ENCODE measurements at regions not wholly inside any gene's neighbourhood (a gene's known extent, or its start where the extent isn't known, plus 50 kb on each side); places are given as distances from the start of the nearest gene placed in this dataset.

DNA sequence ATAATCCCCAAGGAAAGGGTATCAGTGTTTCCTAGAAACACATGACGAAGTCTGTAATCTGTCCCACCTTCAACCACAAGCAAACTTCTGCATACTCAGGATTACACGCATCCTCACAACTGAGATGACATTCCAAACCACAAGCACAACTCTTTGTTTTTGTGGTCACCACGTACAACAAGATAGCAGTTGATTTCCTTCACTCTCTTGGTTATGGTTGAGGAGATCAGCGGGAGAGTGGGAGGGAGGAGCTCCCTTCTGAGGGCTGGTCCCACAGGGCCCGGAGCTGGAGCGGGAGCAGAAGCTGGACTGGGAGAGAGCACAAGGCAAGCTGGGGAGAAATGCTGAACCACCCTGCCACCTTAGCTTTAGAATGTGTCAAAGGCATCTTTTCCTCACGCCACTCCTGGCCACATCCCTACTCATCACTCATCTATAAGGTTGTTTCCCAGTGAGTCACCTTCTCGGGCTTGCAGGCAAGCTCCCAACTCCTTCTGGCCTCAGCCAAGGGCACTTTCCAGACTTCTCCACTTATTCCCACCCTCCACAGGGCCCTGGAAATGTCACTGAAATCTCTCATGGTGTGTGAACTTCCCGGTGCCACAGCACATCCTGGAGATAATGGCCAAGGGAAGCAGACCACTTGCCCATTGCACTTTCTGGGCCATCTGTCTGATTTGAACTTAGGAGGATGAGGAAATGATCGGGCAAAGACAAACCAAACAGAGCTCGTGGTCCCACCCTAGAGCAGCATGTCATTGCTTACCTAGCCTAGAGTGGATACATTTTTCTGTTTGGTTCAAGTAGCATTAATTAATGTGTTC lies 98.9 kb upstream of the LGALSL start:
- Histone ChIP-seq H3K4me2 (no peak overlapping the region), H4K20me1 (replicated peaks; ENCODE audit: insufficient read depth) (no peaks in the 10 kb centered on the region)
- H3K27ac Mint-ChIP-seq: no peak overlapping the region

DNA sequence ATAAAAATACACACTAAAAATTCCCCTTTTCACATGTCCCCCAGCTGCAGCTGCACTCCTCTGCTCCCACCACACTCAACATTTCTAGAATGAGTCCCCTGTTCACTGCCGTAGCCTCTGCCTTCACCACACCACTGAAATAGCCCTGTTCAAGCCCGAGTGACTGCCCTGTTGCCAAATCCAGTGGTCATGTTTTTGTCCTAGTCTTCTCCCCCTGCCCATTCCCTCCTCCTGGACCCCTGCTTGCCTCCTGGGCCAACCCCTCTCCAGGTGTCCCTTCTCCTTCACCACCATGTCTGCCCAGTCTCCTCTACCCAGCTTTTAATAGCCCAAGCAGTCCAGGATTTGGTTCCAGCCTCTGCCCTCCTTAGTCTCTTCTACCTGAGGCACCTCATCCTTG lies 97.1 kb upstream of the LGALSL start:
- Histone ChIP-seq H4K20me1 (replicated peaks; ENCODE audit: insufficient read depth) (no peaks in the 10 kb centered on the region), H3K4me2 (no peak overlapping the region), H3F3A (replicated peaks; ENCODE audit: low read depth) (0 out of 2 replicates have a peak, but pooled peaks cover 2% of the 10 kb centered on the region), H3K4me1 (ENCODE audit: insufficient read depth) (peaks cover 10% of the 10 kb centered on the region; the same call in 1 of the 2 replicates), H3K36me3 (ENCODE audit: insufficient read depth) (no peaks in the 10 kb centered on the region), H3K27ac (ENCODE audit: low read depth) (no peak overlapping the region), H2AFZ (peak overlapping the region; percentile 63; the same call in 1 of the 2 replicates), H3K27me3 (ENCODE audit: insufficient read depth) (no peaks in the 10 kb centered on the region), H3K4me3 (no peak overlapping the region), H3K9me2 (ENCODE audit: insufficient read depth) (0 out of 2 replicates have a peak, but pooled peaks cover 2% of the 10 kb centered on the region), H3K79me2 (replicated peaks; ENCODE audit: insufficient read depth) (no peaks in the 10 kb centered on the region)
- H3K9me3 Mint-ChIP-seq: no peaks in the 10 kb centered on the region
- peaks cover 18% of the 10 kb centered on the region for H3K4me1 Mint-ChIP-seq
- ATAC-seq: no peak
- H3K4me3 Mint-ChIP-seq: no peak overlapping the region
- no peaks in the 10 kb centered on the region for H3K36me3 Mint-ChIP-seq (ENCODE audit: low read depth)
- no peak overlapping the region for H3K27ac Mint-ChIP-seq
- H3K27me3 Mint-ChIP-seq (ENCODE audit: insufficient read depth, low read depth, poor library complexity): peaks cover 3% of the 10 kb centered on the region
- no peak for DNase-seq (ENCODE audit: low spot score)
- TF ChIP-seq, protein P1, sequence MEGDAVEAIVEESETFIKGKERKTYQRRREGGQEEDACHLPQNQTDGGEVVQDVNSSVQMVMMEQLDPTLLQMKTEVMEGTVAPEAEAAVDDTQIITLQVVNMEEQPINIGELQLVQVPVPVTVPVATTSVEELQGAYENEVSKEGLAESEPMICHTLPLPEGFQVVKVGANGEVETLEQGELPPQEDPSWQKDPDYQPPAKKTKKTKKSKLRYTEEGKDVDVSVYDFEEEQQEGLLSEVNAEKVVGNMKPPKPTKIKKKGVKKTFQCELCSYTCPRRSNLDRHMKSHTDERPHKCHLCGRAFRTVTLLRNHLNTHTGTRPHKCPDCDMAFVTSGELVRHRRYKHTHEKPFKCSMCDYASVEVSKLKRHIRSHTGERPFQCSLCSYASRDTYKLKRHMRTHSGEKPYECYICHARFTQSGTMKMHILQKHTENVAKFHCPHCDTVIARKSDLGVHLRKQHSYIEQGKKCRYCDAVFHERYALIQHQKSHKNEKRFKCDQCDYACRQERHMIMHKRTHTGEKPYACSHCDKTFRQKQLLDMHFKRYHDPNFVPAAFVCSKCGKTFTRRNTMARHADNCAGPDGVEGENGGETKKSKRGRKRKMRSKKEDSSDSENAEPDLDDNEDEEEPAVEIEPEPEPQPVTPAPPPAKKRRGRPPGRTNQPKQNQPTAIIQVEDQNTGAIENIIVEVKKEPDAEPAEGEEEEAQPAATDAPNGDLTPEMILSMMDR (conservative IDR thresholded peaks at IDR 0.05; ENCODE audit: low read depth in 2 of 2): no peak
- TF ChIP-seq STAT1 (IDR thresholded peaks at IDR 0.05; ENCODE audit: unreplicated experiment): no peak
- TF ChIP-seq CREB1 (CRISPR knock-in tag; IDR thresholded peaks at IDR 0.05; ENCODE audit: low read depth): no peak
- no peak for TF ChIP-seq JUNB (IDR thresholded peaks at IDR 0.05; ENCODE audit: unreplicated experiment)
- no peak for TF ChIP-seq ZNF331 (CRISPR knock-in tag; IDR thresholded peaks at IDR 0.05; ENCODE audit: low read depth)
- no peak for TF ChIP-seq EZH2phosphoT487 (IDR thresholded peaks at IDR 0.05; ENCODE audit: unreplicated experiment)
- no peak for TF ChIP-seq POLR2AphosphoS5 (IDR thresholded peaks at IDR 0.05; ENCODE audit: low read depth)
- no peak for TF ChIP-seq NANOG (IDR thresholded peaks at IDR 0.05; ENCODE audit: borderline replicate concordance)
- no peak for TF ChIP-seq EZH2 (IDR thresholded peaks at IDR 0.05; ENCODE audit: low read depth, unreplicated experiment)
- TF ChIP-seq, protein P2, sequence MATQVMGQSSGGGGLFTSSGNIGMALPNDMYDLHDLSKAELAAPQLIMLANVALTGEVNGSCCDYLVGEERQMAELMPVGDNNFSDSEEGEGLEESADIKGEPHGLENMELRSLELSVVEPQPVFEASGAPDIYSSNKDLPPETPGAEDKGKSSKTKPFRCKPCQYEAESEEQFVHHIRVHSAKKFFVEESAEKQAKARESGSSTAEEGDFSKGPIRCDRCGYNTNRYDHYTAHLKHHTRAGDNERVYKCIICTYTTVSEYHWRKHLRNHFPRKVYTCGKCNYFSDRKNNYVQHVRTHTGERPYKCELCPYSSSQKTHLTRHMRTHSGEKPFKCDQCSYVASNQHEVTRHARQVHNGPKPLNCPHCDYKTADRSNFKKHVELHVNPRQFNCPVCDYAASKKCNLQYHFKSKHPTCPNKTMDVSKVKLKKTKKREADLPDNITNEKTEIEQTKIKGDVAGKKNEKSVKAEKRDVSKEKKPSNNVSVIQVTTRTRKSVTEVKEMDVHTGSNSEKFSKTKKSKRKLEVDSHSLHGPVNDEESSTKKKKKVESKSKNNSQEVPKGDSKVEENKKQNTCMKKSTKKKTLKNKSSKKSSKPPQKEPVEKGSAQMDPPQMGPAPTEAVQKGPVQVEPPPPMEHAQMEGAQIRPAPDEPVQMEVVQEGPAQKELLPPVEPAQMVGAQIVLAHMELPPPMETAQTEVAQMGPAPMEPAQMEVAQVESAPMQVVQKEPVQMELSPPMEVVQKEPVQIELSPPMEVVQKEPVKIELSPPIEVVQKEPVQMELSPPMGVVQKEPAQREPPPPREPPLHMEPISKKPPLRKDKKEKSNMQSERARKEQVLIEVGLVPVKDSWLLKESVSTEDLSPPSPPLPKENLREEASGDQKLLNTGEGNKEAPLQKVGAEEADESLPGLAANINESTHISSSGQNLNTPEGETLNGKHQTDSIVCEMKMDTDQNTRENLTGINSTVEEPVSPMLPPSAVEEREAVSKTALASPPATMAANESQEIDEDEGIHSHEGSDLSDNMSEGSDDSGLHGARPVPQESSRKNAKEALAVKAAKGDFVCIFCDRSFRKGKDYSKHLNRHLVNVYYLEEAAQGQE (IDR thresholded peaks at IDR 0.05; ENCODE audit: unreplicated experiment): no peak

More for the DNA sequence above, 98.9 kb upstream of the LGALSL start:
- no peak overlapping the region for H3K4me3 Mint-ChIP-seq
- Histone ChIP-seq H2AFZ (no peak overlapping the region), H3K36me3 (ENCODE audit: insufficient read depth) (no peaks in the 10 kb centered on the region), H3K27ac (ENCODE audit: low read depth) (no peak overlapping the region), H3K27me3 (ENCODE audit: insufficient read depth) (no peaks in the 10 kb centered on the region), H3K4me3 (no peak overlapping the region), H3F3A (replicated peaks; ENCODE audit: low read depth) (no peaks in the 10 kb centered on the region), H3K9me2 (ENCODE audit: insufficient read depth) (0 out of 2 replicates have a peak, but pooled peaks cover 8% of the 10 kb centered on the region), H3K4me1 (ENCODE audit: insufficient read depth) (peaks cover 10% of the 10 kb centered on the region; the same call in 1 of the 2 replicates), H3K79me2 (replicated peaks; ENCODE audit: insufficient read depth) (no peaks in the 10 kb centered on the region)
- H3K27me3 Mint-ChIP-seq (ENCODE audit: insufficient read depth, low read depth, poor library complexity): peaks cover 3% of the 10 kb centered on the region
- no peaks in the 10 kb centered on the region for H3K9me3 Mint-ChIP-seq
- no peak for ATAC-seq
- H3K4me1 Mint-ChIP-seq: peaks cover 12% of the 10 kb centered on the region
- TF ChIP-seq EZH2phosphoT487 (IDR thresholded peaks at IDR 0.05; ENCODE audit: unreplicated experiment) (no peak), EZH2 (IDR thresholded peaks at IDR 0.05; ENCODE audit: low read depth, unreplicated experiment) (no peak)
- DNase-seq (ENCODE audit: low spot score): no peak
- no peaks in the 10 kb centered on the region for H3K36me3 Mint-ChIP-seq (ENCODE audit: low read depth)

Measured in GM23338 (cell line).